Keratinocyte (primary cell): ENCODE measurements at regions not wholly inside any gene's neighbourhood (a gene's known extent, or its start where the extent isn't known, plus 50 kb on each side); places are given as distances from the start of the nearest gene placed in this dataset.

Source experiments
- DNase-seq: peaks from one replicate; pipeline ENCODE4 v3.0.0-alpha.2; 2011; ENCODE audit warnings: low read depth, missing footprints, low spot score
- FAIRE-seq: peaks from 2 replicates; lab custom pipeline; 2011; peaks lifted over from hg19 to GRCh38; lab: Jason Lieb, UNC
- H2AFZ ChIP-seq: 2 replicates; pipeline ENCODE4 v1.6.0; 2012; ENCODE audit warnings: low read length, control low read depth, inconsistent platforms; ENCODE audit not compliant: control insufficient read depth
- H3K27ac ChIP-seq: 2 replicates; pipeline ENCODE4 v1.5.1; 2011; ENCODE audit warnings: low read length; ENCODE audit not compliant: control insufficient read depth, insufficient read depth
- H3K27me3 ChIP-seq: 3 replicates; pipeline ENCODE4 v1.6.0; 2011; ENCODE audit warnings: low read length; ENCODE audit not compliant: control insufficient read depth, insufficient read depth; ENCODE audit errors: extremely low read depth
- H3K36me3 ChIP-seq, 2 experiments: 2 replicates in 1 of 2; 3 replicates in 1 of 2; pipeline ENCODE4 v1.5.1; 2011; ENCODE audit warnings: low read length in 2 of 2, mild to moderate bottlenecking in 1 of 2; ENCODE audit not compliant: control insufficient read depth in 2 of 2, insufficient read depth in 2 of 2; ENCODE audit errors: extremely low read depth in 1 of 2
- H3K4me1 ChIP-seq: 3 replicates; pipeline ENCODE4 v1.5.1; 2011; ENCODE audit warnings: low read length; ENCODE audit not compliant: control insufficient read depth, insufficient read depth; ENCODE audit errors: extremely low read depth
- H3K4me2 ChIP-seq: 3 replicates; pipeline ENCODE4 v1.6.0; 2011; ENCODE audit warnings: low read depth, low read length; ENCODE audit not compliant: control insufficient read depth, insufficient read depth; ENCODE audit errors: extremely low read depth
- H3K4me3 ChIP-seq, 3 experiments: fragments of 200-600 bp in 1 of 3; sonication (generic) in 1 of 3; 2 replicates in 2 of 3; 3 replicates in 1 of 3; pipeline ENCODE4 v1.5.1; 2011 to 2016; ENCODE audit warnings: low read length in 3 of 3, mild to moderate bottlenecking in 3 of 3, control low read depth in 2 of 3, inconsistent platforms in 1 of 3, low read depth in 1 of 3, mixed read lengths in 1 of 3, mixed run types in 1 of 3, moderate library complexity in 1 of 3; ENCODE audit not compliant: control insufficient read depth in 2 of 3, insufficient read depth in 2 of 3; ENCODE audit errors: extremely low read depth in 1 of 3
- H3K79me2 ChIP-seq: 2 replicates; pipeline ENCODE4 v1.6.0; 2012; ENCODE audit warnings: low read length; ENCODE audit not compliant: control insufficient read depth, insufficient read depth
- H3K9ac ChIP-seq: 3 replicates; pipeline ENCODE4 v1.6.0; 2011; ENCODE audit warnings: low read length; ENCODE audit not compliant: control insufficient read depth, insufficient read depth; ENCODE audit errors: extremely low read depth
- H3K9me1 ChIP-seq: 3 replicates; pipeline ENCODE4 v1.6.0; 2011; ENCODE audit warnings: low read length; ENCODE audit not compliant: control insufficient read depth, insufficient read depth; ENCODE audit errors: extremely low read depth
- H3K9me3 ChIP-seq: 2 replicates; pipeline ENCODE4 v1.5.1; 2012; ENCODE audit warnings: low read depth, low read length; ENCODE audit not compliant: control insufficient read depth
- H4K20me1 ChIP-seq: 3 replicates; pipeline ENCODE4 v1.6.0; 2011; ENCODE audit warnings: low read length; ENCODE audit not compliant: control insufficient read depth, insufficient read depth; ENCODE audit errors: extremely low read depth
- EZH2 ChIP-seq: IDR thresholded peaks from one replicate; pipeline ENCODE4 v1.6.1; 2012; ENCODE audit warnings: inconsistent platforms, mild to moderate bottlenecking, low read length, moderate library complexity
- dilution Hi-C: fragments of 300-500 bp; cut with MboI; formaldehyde crosslinking; loops from one replicate; pipeline ENCODE4 v1.7.0; 2020; ENCODE audit warnings: low sequenced_read_pairs; ENCODE audit not compliant: extremely low pct_ligation_motif_present
- TF ChIP-seq, protein P1 (sequence below), 3 experiments: IDR thresholded peaks in 1 of 3; conservative IDR thresholded peaks in 1 of 3; optimal IDR thresholded peaks in 1 of 3; 2 replicates in 2 of 3; 3 replicates in 1 of 3; pipeline versions ENCODE3 to v1.5.1; 2011; ENCODE audit warnings: low read length in 3 of 3, mild to moderate bottlenecking in 3 of 3, moderate library complexity in 2 of 3, control low read depth in 1 of 3, inconsistent platforms in 1 of 3; ENCODE audit not compliant: insufficient read depth in 2 of 3; ENCODE audit errors: extremely low read depth in 1 of 3

DNA sequence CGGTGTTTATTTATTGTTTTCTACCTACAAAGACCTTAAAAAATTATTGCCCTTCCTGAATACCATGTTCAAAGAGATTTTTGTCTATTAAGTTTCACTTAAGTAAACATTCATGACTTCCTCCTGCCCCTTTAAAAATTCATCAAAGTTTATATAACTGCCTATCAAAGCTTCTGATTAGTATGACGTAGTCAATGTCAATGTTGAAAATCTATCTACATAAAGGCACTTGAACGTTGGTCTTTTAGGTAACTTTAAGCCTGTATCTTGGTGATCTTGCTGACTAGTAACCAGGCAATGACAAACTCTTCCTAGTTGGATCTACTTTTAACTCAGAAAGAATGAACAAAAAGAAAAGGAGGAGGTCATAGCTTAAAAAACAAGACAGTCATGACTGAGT, 97.2 kb downstream of the MAIP1 start:
- no peaks in the 10 kb centered on the region for H3K27me3 ChIP-seq
- H3K9ac ChIP-seq = no peak overlapping the region
- H3K4me3 ChIP-seq = no peak overlapping the region
- DNase-seq (no peak), FAIRE-seq (no peak)
- no peaks in the 10 kb centered on the region for H3K79me2 ChIP-seq
- H3K36me3 ChIP-seq = no peaks in the 10 kb centered on the region
- no peak overlapping the region for H3K27ac ChIP-seq
- H3K4me2 ChIP-seq = no peak overlapping the region
- H2AFZ ChIP-seq = no peak overlapping the region
- H3K9me1 ChIP-seq = no peaks in the 10 kb centered on the region
- dilution Hi-C loops = no loop called here
- H4K20me1 ChIP-seq = no peaks in the 10 kb centered on the region
- H3K4me1 ChIP-seq = no peaks in the 10 kb centered on the region
- H3K9me3 ChIP-seq = no peaks in the 10 kb centered on the region
- TF ChIP-seq, protein P1, sequence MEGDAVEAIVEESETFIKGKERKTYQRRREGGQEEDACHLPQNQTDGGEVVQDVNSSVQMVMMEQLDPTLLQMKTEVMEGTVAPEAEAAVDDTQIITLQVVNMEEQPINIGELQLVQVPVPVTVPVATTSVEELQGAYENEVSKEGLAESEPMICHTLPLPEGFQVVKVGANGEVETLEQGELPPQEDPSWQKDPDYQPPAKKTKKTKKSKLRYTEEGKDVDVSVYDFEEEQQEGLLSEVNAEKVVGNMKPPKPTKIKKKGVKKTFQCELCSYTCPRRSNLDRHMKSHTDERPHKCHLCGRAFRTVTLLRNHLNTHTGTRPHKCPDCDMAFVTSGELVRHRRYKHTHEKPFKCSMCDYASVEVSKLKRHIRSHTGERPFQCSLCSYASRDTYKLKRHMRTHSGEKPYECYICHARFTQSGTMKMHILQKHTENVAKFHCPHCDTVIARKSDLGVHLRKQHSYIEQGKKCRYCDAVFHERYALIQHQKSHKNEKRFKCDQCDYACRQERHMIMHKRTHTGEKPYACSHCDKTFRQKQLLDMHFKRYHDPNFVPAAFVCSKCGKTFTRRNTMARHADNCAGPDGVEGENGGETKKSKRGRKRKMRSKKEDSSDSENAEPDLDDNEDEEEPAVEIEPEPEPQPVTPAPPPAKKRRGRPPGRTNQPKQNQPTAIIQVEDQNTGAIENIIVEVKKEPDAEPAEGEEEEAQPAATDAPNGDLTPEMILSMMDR (optimal IDR thresholded peaks at IDR 0.05 in 1 of 3, IDR thresholded peaks at IDR 0.05 in 1 of 3, conservative IDR thresholded peaks at IDR 0.05 in 1 of 3; ENCODE audit: extremely low read depth in 1 of 3, insufficient read depth in 2 of 3, low read length in 3 of 3) = no peak
- TF ChIP-seq EZH2 = no peak

DNA sequence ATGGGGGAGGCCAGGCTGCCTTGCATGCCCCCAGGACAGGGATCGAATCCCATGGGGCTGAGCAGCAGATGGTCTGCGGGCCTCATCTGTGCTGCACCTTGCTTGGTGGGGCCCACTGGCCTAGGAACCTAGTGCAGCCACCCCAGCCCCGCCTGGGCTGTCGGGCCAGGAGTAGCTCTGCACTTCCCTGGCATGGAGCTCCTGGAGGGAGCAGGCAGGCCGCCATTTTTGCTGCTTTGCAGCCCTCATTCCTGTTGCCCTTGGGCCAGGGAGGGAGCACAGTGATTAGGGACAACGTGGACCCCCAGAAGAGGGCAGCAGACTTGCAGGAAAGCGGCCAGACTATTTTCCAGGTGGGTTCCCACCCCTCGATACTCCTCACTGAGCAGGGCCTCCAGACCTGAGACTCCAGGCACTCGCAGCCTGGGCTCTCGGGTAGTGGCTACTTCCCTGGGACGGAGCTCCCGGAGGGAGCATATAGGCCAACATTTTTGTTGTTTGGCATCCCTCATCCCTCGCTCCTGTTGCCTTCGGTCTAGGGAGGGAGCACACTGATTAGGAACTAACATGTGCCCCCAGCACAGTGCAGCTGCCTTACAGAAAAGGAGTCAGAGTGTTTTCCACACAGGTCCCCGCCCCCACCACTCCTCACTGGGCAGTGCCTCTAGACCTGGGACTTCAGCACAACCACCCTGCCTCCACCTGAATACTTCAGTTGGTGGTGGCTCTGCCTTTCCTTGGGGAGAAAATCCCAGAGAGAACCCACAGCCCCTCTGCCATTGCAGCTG, 99.5 kb downstream of the MAIP1 start:
- Histone ChIP-seq H3K4me2 (no peak overlapping the region), H3K9me1 (no peaks in the 10 kb centered on the region), H3K9me3 (no peaks in the 10 kb centered on the region), H3K4me3 (no peak overlapping the region), H3K36me3 (no peaks in the 10 kb centered on the region), H3K9ac (no peak overlapping the region), H3K79me2 (no peaks in the 10 kb centered on the region), H3K27me3 (no peaks in the 10 kb centered on the region), H4K20me1 (no peaks in the 10 kb centered on the region), H2AFZ (no peak overlapping the region), H3K27ac (no peak overlapping the region), H3K4me1 (no peaks in the 10 kb centered on the region)
- dilution Hi-C loops = no loop called here
- no peak for TF ChIP-seq EZH2
- TF ChIP-seq, protein P1 (optimal IDR thresholded peaks at IDR 0.05 in 1 of 3, IDR thresholded peaks at IDR 0.05 in 1 of 3, conservative IDR thresholded peaks at IDR 0.05 in 1 of 3; ENCODE audit: extremely low read depth in 1 of 3, insufficient read depth in 2 of 3, low read length in 3 of 3) = peak in 1 of 3 experiments; percentile 28
- FAIRE-seq (no peak), DNase-seq (no peak)
